GM13976 (cell line): ENCODE measurements at regions not wholly inside any gene's neighbourhood (a gene's known extent, or its start where the extent isn't known, plus 50 kb on each side); places are given as distances from the start of the nearest gene placed in this dataset.

Source experiments
- DNase-seq: peaks from one replicate; pipeline ENCODE4 v3.0.0; 2012; ENCODE audit warnings: low spot score
- in situ Hi-C: fragments of 300-500 bp; cut with MboI; formaldehyde crosslinking; loops from one replicate; pipeline ENCODE4 v1.12.0; 2022; ENCODE audit warnings: low sequenced_read_pairs, mixed read lengths, inconsistent platforms; ENCODE audit not compliant: unreplicated experiment
- TF ChIP-seq, protein P1 (sequence below): IDR thresholded peaks from 2 replicates; pipeline ENCODE4 v1.5.1; 2012; ENCODE audit warnings: borderline replicate concordance, mild to moderate bottlenecking; ENCODE audit not compliant: insufficient read depth; ENCODE audit errors: extremely low read depth, missing control alignments, control extremely low read depth

DNA sequence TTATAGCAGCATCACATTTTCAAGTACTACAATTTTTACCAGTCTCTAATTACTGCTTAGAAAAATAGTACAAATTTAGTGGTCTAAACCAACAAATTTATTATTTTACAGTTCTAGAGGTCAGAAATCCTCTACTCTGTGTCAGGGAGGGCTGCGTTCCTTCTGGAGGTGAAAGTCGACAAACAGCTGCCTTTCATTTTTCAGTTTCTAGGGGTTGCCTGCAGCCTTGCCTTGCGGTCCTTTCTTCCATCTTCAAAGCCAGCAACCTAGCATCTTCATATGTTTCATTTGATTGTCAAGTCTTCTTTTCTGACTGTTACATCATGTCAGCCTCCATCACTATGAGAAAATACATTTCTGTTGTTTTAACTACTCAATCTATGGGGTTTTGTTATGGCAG is 1022.1 kb downstream of the CDH18 start:
- TF ChIP-seq, protein P1, sequence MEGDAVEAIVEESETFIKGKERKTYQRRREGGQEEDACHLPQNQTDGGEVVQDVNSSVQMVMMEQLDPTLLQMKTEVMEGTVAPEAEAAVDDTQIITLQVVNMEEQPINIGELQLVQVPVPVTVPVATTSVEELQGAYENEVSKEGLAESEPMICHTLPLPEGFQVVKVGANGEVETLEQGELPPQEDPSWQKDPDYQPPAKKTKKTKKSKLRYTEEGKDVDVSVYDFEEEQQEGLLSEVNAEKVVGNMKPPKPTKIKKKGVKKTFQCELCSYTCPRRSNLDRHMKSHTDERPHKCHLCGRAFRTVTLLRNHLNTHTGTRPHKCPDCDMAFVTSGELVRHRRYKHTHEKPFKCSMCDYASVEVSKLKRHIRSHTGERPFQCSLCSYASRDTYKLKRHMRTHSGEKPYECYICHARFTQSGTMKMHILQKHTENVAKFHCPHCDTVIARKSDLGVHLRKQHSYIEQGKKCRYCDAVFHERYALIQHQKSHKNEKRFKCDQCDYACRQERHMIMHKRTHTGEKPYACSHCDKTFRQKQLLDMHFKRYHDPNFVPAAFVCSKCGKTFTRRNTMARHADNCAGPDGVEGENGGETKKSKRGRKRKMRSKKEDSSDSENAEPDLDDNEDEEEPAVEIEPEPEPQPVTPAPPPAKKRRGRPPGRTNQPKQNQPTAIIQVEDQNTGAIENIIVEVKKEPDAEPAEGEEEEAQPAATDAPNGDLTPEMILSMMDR: no peak
- DNase-seq: no peak
- in situ Hi-C loops: no loop called here

DNA sequence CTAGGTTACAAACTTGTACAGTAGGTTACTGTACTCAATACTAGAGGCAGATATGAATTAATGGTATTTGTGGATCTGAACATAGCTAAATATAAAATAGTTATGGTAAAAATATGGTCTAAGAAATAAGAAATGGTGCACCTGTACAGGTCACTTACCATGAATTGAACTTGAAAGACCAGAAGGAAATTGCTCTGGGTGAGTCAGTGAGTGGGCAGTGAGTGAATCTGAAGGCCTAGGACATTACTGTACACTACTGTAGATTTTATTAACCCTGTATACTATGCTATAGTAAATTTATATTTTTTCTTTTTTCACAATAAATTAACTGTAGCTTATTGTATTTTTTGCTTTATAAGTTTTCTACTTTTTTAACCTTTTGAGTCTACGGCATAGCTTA is 1020.4 kb downstream of the CDH18 start:
- DNase-seq: no peak
- TF ChIP-seq, protein P1: no peak
- in situ Hi-C loops: no loop called here

GRCh38 chr5:18968966-18969365 is 1019.0 kb downstream of the CDH18 start:
- in situ Hi-C loops: no loop called here
- TF ChIP-seq, protein P1: no peak
- no peak for DNase-seq

- DNase-seq: no peak
- TF ChIP-seq, protein P1: no peak
- in situ Hi-C loops: no loop called here
Measured at GRCh38 chr5:18970000-18970399, 1018.0 kb downstream of the CDH18 start.

GRCh38 chr5:18972177-18972576 is 1015.8 kb downstream of the CDH18 start:
- DNase-seq: no peak
- TF ChIP-seq, protein P1: no peak
- in situ Hi-C loops: no loop called here

GRCh38 chr5:18975624-18976023 is 1012.4 kb downstream of the CDH18 start:
- TF ChIP-seq, protein P1: no peak
- in situ Hi-C loops: no loop called here
- DNase-seq: no peak

- TF ChIP-seq, protein P1: no peak
- in situ Hi-C loops: no loop called here
- DNase-seq: no peak
Measured at GRCh38 chr5:18977880-18978279, 1010.1 kb downstream of the CDH18 start.
